Stimulated activated CD4-positive, alpha-beta T cell treated with anti-CD3 and anti-CD28 coated beads, Interleukin-4, amount 100 ng/mL, for 48 hours (primary cell): ENCODE measurements at regions not wholly inside any gene's neighbourhood (a gene's known extent, or its start where the extent isn't known, plus 50 kb on each side); places are given as distances from the start of the nearest gene placed in this dataset.

ENCODE experiments used
- DNase-seq, 2 donors: peaks; one replicate each; pipeline ENCODE4 v3.0.0-alpha.2; 2020; ENCODE audit warnings: low read depth in 2 of 2

GRCh38 chr17:73953206-73954033 is 250.1 kb upstream of the RPL38 start:
- DNase-seq: no peak

DNA sequence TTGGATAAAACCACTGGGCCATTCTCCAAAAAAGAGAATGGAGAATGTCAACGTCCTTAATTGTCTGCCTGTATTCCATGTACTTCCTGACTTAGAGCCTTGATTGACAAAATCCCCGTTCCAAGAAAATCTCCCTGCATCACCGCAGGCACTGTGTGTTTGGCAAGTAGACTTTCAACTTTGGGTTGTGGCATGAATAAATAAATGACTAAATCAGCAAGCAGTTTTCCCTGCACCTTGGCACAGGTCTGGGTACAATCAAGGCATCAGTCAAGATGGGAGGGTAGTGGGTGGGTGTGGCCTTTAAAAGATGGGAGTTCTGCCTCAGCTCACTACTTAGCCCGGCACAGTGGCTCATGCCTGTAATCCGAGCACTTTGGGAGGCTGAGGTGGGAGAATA is 248.5 kb upstream of the RPL38 start:
- no peak for DNase-seq

- no peak for DNase-seq
These were observed 247.9 kb upstream of the RPL38 start for GRCh38 chr17:73955616-73956015.

DNA sequence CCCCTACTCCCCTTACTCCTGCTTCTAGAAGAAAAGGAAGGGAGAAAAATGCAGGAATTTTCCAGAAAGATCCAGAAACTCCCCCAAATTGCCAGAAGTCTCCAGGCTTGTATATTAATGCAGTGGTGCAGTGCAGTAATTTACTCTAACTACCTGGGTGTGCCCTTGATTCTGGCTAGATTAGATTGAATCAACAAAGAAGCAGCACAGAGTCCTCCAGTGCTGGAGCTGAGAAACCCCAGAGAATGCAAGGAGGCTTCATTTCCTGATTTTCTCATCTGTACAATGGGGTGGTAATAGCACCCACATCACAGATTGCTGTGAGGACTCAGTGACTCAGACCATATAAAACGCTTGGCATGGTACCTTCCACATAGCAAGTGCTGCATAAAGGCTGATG is 247.3 kb upstream of the RPL38 start:
- no peak for DNase-seq

- peak; percentile 34 to 52 for DNase-seq
These were observed 246.6 kb upstream of the RPL38 start for GRCh38 chr17:73956595-73957465.

GRCh38 chr17:73957564-73957963 is 245.9 kb upstream of the RPL38 start:
- no peak for DNase-seq

GRCh38 chr17:73958453-73958852 is 245.0 kb upstream of the RPL38 start:
- no peak for DNase-seq

DNA sequence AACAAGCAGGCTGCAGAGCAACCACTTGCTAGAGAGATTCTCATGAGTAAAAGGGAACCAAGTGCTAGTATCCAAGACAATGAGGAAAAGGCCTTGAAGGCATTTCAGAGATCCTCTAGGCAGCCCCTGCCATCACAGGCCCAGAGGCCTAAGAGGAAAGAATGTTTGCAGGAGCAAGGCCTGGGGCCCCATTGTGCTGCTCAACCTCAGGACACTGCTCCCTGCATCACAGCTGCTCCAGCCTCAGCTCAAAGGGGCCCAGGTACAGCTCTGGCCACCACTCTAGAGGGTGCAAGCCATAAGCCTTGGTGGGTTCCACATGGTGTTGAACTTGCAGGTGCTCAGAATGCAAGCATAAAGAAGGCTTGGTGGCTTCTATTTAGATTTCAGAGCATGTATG is 243.0 kb upstream of the RPL38 start:
- no peak for DNase-seq

DNA sequence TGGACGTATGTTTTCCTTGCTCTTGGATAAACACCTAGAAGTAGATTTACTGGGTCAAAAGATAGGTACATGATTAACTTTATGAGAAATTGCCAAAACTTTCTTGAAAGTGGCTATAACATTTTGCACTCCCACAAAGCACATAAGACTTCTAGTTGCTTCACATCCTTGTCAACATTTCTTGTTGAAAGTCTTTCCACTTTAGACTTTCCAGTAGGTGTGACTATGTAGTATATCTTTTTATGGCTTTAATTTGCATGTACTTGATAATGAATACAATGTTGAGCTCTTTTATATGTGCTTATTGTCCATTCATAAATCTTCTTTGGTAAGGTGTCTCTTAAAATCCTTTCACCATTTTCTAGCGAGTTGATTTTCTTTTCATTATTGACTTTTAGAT is 241.2 kb upstream of the RPL38 start:
- DNase-seq: no peak

DNA sequence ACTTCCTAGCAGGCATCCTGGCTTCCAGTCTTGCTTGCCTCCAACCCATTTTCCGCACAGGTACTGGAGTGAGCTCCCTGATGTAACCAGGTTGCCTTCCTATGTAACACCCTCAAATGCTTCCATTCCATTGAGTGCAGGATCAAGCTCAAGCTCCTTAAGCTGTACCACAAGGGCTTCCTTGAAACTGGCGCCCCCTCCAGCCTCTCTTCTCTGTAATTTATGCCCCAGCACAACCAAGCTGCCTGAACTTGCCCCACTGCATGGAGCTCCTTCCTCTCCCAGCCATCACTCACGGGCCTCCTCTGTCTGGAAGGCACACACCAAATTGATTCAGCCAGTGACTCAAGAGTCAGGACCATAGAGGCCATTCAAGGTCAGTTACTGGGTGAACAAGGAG is 234.8 kb upstream of the RPL38 start:
- no peak for DNase-seq

DNA sequence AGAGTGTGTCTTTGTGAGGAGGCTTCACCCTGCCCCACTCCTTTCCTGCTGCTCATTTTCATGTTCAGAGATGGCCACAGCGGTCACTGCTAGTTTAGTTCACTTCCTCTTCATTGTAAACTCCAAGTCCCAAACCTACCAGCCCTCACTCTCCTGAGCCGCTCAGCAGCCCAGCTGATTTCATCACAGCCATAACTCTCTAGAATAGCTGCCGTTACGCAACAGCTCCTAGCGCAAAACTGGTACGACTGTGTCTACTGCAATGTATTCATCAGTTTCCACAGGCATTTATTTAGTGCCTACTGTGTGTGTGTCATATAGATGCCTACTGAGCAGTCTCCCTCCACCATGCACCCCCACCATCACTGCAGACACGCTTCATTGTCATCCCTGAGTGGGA is 233.5 kb upstream of the RPL38 start:
- no peak for DNase-seq

DNA sequence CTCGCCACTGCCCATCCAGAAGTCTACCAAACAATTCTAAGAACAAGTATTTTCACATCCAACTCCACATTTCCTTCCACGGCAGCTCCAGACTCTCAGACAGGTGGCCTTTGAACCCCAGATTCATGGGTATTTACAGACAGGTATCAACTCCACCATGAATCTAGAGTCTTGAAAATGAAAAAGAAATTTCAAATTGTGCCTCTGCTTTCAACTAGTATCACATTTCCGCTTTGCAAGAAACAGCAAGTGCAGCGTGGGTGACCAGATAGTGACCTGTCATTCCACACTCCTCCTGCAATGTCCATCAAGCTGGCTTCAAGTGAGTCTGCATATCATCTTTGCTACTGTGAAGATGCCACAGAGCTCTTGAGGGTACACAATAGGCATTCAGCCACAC is 232.4 kb upstream of the RPL38 start:
- DNase-seq: no peak

GRCh38 chr17:73972056-73972455 is 231.4 kb upstream of the RPL38 start:
- no peak for DNase-seq

DNA sequence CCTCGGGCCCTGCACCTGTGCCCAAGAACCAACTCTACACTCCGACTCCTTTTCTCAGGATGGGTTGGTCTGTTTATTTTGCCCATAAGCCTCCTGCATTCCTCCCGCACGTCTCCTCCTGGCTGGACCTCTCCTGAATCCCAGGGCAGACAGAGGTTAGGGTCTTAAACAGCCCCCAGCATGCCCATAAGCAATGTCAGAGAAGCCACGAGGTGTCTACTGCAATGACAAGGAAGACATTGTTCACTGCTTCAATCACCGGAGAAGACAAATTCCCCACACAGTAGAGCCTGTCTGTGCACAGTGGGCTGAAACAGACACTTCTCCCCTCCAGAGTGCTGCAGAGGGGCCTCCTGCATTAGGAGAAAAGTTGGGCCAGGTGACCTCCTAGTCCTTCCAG is 230.6 kb upstream of the RPL38 start:
- no peak for DNase-seq

DNA sequence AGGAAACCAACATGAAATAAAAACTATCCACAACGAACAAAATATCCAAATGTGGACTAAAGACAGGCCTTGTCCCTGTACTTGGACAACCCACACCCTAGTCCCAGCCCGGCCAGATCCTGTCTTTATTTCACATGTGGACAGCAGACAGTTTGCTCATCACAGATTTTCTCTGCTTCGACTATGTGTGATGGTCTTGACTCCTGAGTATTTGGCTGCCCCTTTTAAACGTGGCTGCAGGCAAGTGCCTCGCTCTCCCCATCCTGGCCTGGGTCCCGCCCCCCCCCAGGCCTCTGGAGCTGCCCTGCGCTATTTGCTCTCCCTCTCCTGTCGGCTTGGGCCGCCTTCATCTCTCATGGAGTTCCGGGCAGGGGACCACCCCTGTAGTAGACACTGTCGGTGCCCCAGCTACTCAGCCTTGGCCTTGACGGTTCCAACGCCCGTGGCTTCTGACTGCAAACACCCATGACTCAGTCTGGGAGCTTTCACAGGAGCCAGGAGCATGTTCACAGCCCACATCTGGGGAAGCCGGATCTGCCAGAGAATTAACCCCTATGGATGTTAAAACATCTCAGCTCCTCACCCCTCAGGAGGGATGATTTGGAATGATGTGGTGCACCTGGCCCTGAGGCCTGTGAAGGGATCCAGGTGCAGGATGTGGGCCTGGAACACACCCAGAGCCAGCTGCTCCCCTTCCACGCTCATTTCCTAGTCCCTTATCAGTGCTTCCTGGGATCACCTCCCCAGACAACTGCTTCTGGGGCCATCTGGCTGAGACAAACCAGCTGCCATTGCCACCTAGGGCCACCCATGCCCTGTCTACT is 229.7 kb upstream of the RPL38 start:
- no peak for DNase-seq

DNA sequence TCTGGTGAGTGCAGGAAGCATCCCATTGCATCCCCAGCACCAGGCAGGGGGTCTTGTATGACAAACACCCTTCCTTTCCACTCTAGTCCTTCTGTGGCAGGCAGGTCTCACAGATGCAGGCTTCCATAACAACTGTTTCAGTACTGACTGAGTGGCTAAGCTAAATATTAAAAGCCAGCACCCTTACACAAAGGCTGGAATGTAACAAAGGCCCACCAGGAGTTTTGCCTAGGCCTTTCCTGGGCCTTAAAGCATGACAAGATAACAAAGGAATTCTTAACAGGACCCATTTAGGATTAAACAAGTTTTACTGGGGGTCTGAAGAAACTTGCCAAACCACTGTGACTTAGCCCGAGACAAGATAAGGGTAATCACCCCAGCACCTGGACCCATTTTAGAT is 228.9 kb upstream of the RPL38 start:
- no peak for DNase-seq

DNA sequence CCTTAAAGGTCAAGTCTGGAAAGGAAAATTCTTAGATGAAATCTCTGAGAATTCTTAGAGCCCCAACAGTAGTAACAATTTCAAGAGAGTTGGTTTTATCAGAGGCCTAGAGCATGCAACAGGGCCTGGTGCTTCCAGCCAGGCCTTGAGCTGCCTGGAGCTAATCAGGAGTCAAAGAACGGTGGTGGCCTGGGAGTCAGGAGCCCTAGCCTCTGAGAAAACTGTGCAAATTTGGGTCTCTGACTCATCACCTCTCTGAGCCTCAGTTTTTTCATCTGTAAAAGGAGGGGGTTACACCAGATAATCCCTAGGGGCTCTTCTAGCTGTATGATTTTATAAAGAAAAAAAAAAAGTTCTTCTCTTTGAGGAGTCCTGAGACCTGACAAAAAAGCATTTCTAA is 227.3 kb upstream of the RPL38 start:
- DNase-seq: no peak

- no peak for DNase-seq
These were observed 226.6 kb upstream of the RPL38 start for GRCh38 chr17:73976676-73977521.

DNA sequence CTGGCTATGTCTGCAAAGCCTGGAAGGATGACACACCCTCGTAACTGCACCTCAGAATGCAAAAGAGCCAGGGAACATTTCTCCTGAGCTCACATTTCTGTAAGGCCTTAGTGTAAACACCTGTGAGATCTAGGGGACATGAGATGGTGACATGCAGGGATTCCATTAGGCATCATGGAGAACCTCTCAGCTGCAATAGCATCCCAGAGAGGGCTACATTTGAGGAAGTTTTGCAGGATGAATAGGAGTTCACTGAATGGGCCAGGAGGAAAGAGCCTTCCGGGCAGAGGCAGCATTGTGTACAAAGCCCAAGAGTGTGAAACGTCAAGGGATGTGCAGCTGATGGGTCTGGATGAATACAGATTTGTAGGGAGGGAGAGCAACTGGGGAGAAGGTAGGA is 223.0 kb upstream of the RPL38 start:
- no peak for DNase-seq

DNA sequence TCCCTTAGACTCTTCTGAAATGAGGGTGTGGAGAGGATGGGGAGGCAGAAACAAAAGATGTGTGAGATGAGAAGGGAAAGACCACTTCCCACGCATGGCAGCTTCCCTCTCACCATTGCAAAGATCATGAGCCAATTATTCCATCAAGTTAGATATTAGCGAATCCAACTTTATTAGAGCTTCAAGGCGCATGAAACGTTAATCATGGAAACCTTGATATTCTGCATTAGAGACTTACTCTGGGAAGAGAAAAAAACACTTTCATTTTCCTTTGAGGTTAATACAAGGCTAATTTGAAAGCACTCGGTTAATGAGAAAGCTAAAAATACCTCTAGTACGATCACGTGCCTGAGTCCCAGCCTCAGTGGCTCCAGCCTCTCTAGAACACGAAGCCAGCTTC is 220.6 kb upstream of the RPL38 start:
- no peak for DNase-seq
